GM19438 (cell line): ENCODE measurements at regions not wholly inside any gene's neighbourhood (a gene's known extent, or its start where the extent isn't known, plus 50 kb on each side); places are given as distances from the start of the nearest gene placed in this dataset.

Source experiments
- ATAC-seq: cut with Tn5 transposase; IDR thresholded peaks from one replicate; pipeline ENCODE4 v1.9.1; 2021; ENCODE audit warnings: low read depth; ENCODE audit not compliant: unreplicated experiment

DNA sequence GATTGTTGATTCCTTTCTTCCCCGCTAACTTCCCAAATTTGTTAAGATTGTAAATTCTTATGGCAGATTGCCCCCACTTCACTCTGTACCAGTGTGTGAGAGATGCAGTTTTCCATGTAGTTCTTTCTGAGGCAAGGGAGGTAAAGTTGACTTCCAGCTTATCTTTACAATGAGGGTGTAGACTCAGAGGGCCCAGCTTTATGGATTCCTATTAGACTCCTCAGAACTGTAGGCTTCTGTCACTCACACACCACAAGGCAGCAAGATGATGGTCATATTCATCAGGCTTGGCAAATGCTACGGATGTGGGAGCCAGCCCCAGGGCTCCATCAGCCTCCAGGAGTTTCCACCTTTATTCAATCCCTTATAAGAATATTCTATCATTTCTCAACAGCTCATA, 461.9 kb upstream of the KLF4 start:
- ATAC-seq = no peak

DNA sequence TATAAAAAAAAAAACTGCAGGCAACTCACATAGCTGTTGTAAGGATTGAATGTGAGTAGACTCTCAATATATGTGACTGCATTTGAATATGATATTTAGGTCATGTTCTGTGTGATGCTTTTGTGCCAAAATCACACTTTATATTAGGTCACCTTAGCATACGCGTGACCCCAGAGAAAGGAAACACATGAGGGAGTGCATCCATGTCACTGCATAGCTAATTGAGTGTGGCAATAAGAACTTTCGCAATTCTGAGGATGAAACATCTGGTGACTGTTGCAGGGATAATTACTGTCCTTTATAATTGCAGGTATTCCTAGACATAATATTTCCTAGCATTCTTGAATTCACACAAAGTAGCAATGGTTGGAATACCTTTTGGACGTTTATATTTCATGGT, 459.5 kb upstream of the KLF4 start:
- ATAC-seq = no peak

DNA sequence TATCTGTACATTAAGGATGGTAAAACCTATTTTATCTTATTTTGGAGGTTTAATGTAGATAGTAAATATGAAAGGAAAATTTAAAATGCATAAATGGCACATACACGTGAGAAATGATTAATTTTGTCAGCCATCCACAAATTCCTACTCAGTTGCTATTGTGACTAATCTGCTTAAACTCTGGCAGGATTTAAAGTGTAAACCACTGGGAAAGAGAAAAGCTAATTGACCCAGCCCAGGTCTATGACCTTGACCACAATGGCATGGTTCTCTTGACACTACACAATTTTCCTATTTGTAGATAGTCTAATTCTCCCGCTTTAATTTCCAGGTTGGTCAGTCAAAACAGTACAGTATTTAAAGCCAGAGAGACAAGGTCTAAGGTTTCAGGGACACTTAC, 459.0 kb upstream of the KLF4 start:
- no peak for ATAC-seq

DNA sequence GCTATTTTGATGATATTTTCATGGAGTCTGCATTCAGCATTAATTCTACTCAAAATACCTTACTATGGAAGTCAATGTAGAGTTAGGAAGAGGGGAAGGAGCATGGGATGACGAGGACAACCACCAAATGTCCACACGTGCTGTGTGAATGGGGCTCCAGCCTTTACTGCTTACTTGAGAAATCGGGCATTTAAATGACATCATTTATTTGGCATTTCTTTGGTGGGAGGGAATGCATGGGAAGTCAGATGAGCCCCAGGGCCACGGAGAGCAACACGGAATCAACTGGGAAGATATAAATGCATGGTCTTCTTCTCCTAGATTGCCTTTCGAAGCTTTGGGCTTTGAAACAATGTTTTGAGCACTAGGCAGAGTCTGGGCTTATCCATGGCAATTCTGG, 458.5 kb upstream of the KLF4 start:
- no peak for ATAC-seq

DNA sequence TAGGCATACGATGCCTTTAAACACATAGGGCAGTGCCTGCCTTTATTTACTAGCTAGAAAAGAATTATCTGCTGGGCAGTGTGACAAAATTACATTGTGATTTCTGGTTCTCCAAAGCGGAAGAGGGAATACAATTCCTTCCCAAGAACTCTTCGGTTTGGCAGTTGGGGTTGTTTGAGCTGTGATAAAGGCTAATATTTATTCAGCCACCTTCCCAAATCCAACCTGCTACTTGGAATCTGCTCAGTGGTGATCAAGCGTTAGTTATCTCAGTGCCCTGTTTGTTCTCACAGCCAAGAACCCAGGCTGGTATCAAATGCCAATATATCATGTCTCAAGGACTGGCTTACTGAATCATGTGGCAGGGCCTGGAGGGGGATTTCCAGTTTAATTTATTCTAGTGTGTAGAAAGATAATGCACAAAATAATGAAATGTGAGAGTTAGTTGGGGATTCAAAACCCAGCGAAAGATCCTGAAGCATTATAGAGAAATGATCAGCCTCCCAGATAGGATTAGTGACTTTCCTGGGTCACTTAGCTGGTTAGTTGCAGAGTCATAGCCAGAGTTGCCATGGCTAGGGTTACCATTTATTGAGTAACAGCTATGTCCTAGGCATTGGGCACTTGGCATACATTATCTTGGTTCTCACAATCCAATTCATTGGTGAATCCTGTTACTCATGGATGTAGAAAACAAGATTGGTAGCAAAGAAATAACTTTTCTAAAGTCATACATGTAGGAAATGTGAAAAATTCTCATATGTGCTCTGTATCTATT, 457.0 kb upstream of the KLF4 start:
- ATAC-seq = no peak

DNA sequence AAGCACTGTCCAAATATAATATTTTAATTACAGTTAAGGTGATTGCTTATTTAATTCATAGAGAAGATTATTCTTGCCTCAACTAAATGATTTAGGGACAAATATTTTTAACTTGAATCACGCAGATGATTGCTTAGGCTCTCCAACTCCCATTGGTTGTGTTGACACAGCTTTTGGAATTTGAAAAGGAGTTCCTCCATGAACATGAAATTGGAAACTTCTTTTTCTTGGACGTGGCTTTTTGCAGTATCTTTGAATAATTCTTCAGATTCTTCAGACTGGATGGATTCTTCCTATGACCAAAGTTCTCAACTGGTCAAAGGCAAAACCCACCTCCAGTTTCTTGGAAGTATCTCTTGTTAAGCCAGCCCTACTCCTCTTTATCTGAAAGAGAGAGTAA, 456.4 kb upstream of the KLF4 start:
- no peak for ATAC-seq

DNA sequence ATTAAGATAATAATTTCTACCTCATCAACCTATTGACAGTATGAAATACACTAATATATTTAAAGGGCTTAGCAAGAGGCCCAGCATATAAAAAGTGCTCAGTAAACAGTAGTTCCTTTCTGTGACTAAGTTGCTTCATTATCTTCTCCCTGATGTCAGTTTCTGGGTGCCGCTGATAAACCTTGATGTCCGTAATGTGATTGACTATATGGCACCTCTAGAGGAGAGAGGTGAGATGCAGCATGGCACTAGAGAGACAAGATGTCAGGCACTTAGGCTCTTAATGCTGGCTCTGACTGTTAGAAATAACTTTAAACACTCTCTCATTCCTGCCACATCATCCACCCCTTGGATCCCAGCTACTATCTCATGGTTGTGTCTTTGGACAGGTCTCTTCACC, 455.9 kb upstream of the KLF4 start:
- ATAC-seq = no peak

DNA sequence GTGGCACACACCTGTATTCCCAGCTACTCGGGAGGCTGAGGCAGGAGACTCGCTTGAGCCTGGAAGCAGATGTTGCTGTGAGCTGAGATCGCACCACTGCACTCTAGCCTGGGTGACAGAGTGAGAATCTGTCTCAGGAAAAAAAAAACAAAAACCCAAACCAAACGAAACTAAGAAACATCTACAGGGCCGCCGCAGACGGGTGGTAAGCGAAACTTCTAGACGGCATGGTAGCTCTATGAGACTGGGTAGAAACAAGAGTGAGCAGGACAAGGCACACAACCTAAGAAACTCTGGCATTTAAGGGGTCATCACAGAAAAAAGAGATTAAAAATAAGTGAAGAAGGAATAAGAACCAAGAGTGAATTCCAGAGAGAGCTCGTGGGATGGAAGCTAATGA, 454.8 kb upstream of the KLF4 start:
- ATAC-seq = no peak

DNA sequence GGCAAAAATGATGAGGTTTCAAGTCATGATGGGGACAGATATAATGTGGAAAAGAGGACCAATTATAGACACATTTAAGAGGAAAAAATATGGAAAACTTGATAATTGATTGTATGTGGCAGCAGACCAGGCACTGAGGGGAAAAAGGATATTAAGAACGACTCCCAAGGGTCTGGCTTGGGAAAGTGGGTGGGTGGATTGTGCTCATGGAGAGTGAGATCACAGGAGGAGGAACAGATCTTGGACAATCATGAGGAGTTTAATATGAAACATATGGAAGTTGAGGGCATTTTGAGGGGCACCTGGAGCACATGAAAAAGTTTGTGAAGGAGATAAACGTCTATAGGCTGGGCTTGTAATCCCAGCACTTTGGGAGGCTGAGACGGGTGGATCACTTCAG, 454.3 kb upstream of the KLF4 start:
- no peak for ATAC-seq

DNA sequence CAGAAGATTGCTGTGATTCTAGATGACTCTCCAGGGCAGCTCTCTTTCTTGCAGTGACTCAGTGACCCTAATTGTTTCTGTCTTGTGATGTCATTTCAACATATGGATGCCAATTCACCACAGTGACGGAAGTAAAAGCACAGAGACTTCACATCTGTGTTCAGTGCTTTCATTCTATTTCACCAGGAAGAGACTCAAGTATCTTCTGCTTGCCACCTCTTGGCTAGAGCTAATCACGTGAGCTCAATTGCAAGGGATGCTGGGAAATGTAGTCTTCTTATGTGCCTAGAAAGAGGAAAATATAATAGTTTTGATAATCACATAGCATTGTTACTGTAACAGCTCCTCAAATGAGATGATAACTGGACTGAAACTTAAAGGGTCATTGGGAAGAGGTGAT, 453.3 kb upstream of the KLF4 start:
- no peak for ATAC-seq

DNA sequence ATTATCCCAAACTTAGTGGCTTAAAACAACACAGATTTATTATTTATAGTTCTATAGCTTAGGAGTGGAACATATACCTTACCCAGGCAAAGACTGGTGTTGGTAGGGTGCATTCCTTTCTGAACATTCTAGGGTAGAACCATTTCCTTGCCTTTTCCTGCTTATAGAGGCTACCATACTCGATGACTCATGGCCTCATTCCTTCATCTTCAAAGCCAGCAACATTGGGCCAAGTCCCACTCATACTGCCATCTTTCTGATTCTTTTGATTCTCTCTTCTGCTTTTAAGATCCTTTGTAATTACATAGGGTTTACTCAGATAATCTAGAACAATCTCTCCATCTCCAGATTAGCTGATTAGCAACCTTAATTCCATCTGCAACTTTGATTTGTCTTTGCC, 452.7 kb upstream of the KLF4 start:
- ATAC-seq = no peak

DNA sequence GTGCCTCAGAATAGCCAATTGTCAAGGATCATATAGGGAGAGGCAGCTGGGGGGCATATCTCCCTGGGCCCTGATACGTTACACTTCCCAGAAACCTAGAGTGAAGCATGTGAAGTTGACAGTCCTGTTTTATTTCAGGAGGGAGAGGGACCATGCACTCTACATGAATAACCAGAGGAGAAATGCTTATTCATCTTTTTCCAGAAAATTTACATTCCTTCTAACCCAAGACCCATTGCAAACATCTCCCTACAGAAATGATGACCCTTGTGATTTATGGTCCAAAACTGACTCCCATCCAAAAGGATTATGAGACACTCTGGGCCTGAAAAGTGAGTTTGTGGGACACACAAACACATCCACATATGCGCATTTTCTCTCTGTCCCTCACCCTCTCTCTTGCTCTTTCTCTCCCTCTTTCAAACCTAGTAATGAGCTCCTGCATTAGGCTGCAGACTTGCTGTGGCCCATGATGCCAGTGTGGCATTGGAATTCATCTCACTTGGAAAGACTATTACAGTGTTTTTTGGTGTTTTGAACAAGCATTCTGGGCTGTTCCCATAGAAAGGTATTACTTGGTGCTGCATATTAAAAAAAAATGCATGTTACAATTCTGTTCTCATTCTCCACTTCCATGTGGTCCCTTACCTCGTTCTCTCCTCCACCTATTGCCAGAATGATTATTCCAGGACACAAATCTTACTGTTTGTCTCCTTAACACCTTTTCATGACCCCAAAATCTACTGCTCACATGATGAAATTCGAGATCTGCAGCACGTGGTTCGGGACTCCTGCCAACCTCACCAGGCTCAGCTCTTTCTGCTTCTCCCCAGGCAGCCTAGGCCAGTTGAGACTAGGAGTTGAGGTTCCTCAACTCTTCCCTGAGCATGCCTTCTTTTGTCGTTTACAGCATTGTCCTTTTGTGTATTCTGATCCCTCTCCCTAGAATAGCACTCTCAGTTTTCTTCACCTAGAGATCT, 451.3 kb upstream of the KLF4 start:
- no peak for ATAC-seq

DNA sequence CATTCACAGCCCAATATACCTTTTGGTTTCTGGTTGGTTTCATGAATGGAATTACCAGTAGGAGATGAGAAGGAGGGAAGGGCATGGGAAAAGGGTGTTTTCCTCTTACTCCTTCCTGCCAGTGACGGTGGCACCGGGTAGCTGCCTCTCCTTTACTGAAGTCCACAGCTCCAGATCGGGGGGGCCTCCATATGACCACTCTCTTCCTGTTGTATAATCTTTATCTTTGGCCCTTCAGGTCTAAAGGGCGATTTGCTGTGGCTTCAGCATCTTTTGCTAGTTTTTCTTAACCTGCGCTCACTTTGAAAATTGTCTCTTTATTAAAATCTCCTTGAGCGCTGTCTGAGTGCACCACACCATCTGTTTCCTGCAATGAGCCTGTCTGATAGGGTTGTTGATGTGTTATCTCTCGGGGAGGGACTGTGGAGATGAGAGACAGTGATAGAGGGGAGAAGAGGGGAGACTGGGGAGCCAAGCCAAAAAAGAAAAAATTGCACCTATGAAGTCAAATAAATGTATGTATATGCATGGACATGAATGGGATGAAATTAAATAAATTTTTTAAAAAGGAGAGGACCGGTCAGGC, 449.3 kb upstream of the KLF4 start:
- ATAC-seq = no peak

DNA sequence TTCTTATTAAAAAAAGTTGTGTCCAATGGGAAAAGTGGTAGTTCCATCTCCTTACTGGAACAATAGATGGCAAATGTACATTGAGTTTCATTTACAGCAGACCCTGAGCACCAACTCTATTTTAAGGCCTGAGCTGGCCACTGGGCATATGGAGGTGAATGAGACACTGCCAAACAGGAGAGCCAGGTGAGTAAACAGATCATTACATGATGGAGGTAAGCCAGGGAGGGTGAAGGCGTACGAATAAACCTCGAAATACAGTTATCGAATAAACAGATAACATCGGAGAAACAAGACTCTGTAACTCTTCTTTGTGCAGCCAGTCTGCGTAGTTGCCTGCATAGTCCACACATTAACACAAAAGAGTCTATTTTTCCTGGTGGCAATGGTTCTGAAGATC, 446.4 kb upstream of the KLF4 start:
- ATAC-seq = no peak

DNA sequence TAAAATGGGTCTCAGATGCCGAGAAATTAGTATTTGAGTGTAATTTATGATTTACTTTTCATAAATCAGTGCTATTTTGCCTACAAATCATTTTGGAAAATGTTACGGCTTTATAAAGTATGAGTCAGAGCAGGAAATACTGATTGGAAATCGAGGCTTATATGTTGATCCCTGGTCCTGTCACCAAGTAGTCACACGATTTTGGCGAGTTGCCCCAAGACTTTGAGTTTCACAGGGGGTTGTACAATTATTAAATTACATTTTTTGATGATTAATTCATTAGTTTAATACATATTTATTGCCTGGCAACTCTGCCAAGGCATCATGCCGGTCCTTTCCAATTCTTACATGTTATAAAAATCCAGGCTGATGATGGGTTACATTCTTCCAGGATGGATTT, 443.9 kb upstream of the KLF4 start:
- no peak for ATAC-seq

DNA sequence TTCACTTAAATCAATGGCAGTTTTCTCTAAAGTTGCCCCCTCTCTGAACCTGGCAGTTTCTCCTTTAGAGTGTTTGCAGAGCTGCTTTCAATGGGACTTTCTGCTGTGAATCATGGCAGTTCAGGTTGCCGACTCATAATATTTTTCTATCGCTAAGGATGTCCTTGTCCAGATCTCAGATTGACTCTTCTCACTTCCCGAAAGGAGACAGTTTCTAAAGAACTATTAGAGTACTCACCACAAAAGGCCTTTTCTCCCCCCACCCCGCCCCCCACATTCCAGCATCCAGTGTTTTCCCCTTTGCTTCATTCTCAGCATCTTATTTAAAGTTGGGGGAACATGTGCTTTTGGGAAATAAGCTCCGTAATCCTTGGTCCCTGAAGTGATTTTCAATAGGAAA, 443.5 kb upstream of the KLF4 start:
- ATAC-seq = no peak

DNA sequence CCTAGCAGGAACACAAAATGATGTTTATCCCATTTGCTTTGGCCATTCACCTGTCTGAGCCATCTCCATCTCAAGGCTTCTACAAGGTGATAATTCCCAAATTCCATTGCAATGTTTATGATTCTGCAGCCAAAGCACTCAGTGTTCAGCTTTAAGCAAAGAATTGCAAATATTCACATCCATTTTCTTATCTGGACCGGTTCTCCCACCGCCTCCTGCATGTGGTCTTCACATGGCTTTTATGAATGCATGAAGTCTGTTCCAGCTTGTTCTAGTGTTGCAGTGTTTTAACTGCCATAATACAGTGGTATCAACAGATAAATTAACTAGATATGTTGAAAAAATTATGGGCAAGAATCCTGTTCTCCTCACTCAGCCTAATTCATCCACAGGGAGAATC, 443.0 kb upstream of the KLF4 start:
- ATAC-seq = no peak

DNA sequence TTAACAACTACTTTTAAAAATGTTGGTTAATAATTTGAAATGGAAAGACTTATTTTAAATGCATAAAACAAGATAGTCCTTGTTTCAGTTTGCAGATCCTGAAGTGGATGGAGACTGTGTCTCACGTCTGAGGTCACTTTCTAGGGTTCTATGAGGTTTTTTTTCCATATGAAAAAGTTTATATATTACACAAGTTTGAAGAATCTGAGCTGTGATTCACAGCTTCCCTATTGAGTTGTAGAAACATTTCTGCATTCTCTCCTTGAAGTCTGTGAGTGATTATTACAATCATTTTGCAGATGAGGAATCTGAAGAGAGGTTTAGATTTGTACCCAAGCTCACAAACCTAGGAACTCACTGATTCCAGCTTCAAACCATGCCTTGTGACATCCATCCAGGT, 442.5 kb upstream of the KLF4 start:
- ATAC-seq = no peak

DNA sequence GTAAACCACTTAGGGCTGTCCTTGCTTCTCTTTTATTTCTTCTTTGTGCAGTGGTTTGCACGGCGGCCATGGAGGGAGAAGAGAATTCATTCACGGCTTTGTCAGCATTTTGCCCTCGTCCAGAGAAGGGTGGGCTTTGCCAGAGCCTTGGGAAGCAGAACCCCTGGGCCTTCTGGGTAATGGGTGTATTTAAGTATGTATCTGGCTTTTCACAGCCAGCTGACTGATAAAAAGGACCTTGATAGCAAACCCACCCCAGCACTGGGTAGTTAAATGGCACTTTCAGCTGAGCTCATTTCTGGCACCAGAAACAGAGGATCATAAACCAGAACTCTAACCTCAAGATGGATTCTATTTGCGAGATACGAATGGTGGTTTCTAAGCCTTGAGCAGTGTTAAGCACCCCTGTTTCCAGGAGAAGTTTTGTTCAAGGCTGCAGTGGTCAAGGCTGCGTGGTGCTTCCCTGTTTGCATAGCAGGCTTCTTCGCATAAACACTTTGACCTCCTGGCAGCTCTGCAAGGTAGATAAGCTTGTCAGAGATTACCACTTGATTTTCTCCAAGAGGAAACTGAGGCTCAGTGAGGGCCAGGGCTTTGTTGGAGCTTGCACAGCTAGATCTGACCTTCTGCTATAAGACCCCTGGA, 441.6 kb upstream of the KLF4 start:
- no peak for ATAC-seq

DNA sequence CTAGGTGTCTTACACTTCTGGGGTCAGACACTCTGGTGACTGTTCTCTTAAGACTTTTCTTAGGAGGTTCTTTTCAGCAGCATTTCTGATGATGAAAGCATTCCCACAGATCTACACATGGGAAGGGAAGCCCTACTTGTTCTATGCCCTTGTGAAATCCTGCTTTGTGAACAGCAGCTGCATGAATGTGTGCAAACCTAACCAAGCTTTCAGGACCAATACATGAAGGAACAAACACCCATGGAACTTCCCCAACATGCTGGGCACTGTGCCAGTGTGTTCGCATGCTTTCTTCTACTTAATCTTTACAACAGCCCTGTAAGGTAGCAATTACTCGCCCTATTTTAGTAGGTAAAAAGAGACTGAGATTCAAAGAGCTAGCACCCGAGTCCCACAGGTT, 439.9 kb upstream of the KLF4 start:
- no peak for ATAC-seq
